ENCODE measurements at regions not wholly inside any gene's neighbourhood (a gene's known extent, or its start where the extent isn't known, plus 50 kb on each side); places are given as distances from the start of the nearest gene placed in this dataset.

GRCh38 chr16:11409398-11409797 lies 64.1 kb downstream of the RMI2 start:
- DNase-seq (ENCODE audit: low spot score) (no peak), ATAC-seq (no peak)
- H3K36me3 ChIP-seq (replicated peaks in 1 of 2; ENCODE audit: control insufficient read depth in 1 of 2, insufficient read depth in 2 of 2, low read length in 2 of 2): no peaks in the 10 kb centered on the region

GRCh38 chr16:11410376-11411058 lies 65.3 kb downstream of the RMI2 start:
- no peaks in the 10 kb centered on the region for H3K9me3 ChIP-seq (ENCODE audit: low read length)
- peaks cover 15 to 31% of the 10 kb centered on the region in 2 experiments for H3K27me3 ChIP-seq (ENCODE audit: control insufficient read depth in 1 of 2, insufficient read depth in 2 of 2, low read length in 2 of 2)
- no peaks in the 10 kb centered on the region for H3K79me2 ChIP-seq (ENCODE audit: insufficient read depth, low read length)
- WGBS (ENCODE audit: low lambda C conversion rate): 37% methylated on average over 11 of the region's 12 CpGs
- no peak overlapping the region for H2AFZ ChIP-seq (ENCODE audit: low read length)
- BruUV-seq (replicated peaks): no TSS peak
- no peak overlapping the region for H3K27ac ChIP-seq (ENCODE audit: extremely low read length, insufficient read depth, low read length)
- CTCF ChIA-PET (ENCODE audit: low intra/inter-chr PET ratio, low total read pairs): no interaction called here
- H3K4me1 ChIP-seq (ENCODE audit: insufficient read depth, low read length): no peaks in the 10 kb centered on the region
- POLR2A ChIA-PET: no interaction called here
- H3K4me2 ChIP-seq (ENCODE audit: low read depth, low read length): no peak overlapping the region
- no peaks in the 10 kb centered on the region for H4K20me1 ChIP-seq (ENCODE audit: insufficient read depth, low read length)
- H3K9ac ChIP-seq (ENCODE audit: insufficient read depth, low read depth, low read length): no peak overlapping the region
- no peak for ATAC-seq
- H3K4me3 ChIP-seq (replicated peaks in 1 of 3; ENCODE audit: insufficient read depth in 1 of 3, low read depth in 2 of 3, low read length in 3 of 3): no peak overlapping the region
- in situ Hi-C loops (cut with HindIII; ENCODE audit: extremely low pct_ligation_motif_present, low pct_unique_long_range_greater_than_20kb) (loop anchor here (25.0 kb wide), 1 partner anchor 102 kb away; no protein-coding TSS in a partner anchor), intact Hi-C loops (cut with micrococcal nuclease; ENCODE audit: unreplicated experiment) (no loop called here)
- no peak for TF ChIP-seq ARNT2 (CRISPR knock-in tag; IDR thresholded peaks at IDR 0.05; ENCODE audit: low read depth)
- TF ChIP-seq HNRNPL (IDR thresholded peaks at IDR 0.05; ENCODE audit: low read depth, low read length): 0 out of 2 replicates have a peak, but pooled peaks have one; percentile 63
- no peaks in the 10 kb centered on the region for H3K36me3 ChIP-seq (replicated peaks in 1 of 2; ENCODE audit: control insufficient read depth in 1 of 2, insufficient read depth in 2 of 2, low read length in 2 of 2)
- FAIRE-seq: no peak
- DNase-seq (ENCODE audit: low spot score): no peak

More at GRCh38 chr16:11409398-11409797, 64.1 kb downstream of the RMI2 start:
- Histone ChIP-seq H3K4me3 (replicated peaks in 1 of 3; ENCODE audit: insufficient read depth in 1 of 3, low read depth in 2 of 3, low read length in 3 of 3) (no peak overlapping the region), H2AFZ (ENCODE audit: low read length) (no peak overlapping the region), H3K27ac (ENCODE audit: extremely low read length, insufficient read depth, low read length) (no peak overlapping the region), H3K79me2 (ENCODE audit: insufficient read depth, low read length) (no peaks in the 10 kb centered on the region), H4K20me1 (ENCODE audit: insufficient read depth, low read length) (no peaks in the 10 kb centered on the region), H3K9ac (ENCODE audit: insufficient read depth, low read depth, low read length) (no peak overlapping the region), H3K27me3 (ENCODE audit: control insufficient read depth in 1 of 2, insufficient read depth in 2 of 2, low read length in 2 of 2) (peaks cover 11 to 28% of the 10 kb centered on the region in 2 experiments), H3K4me2 (ENCODE audit: low read depth, low read length) (no peak overlapping the region), H3K9me3 (ENCODE audit: low read length) (no peaks in the 10 kb centered on the region), H3K4me1 (ENCODE audit: insufficient read depth, low read length) (no peaks in the 10 kb centered on the region)
- no peak for FAIRE-seq
- in situ Hi-C loops (cut with HindIII; ENCODE audit: extremely low pct_ligation_motif_present, low pct_unique_long_range_greater_than_20kb) (loop anchor here (5.0 to 25.0 kb wide), 3 partner anchors 103 to 403 kb away; no protein-coding TSS in a partner anchor), intact Hi-C loops (cut with micrococcal nuclease; ENCODE audit: unreplicated experiment) (loop anchor here (5.0 to 10.0 kb wide), 3 partner anchors 248 to 655 kb away; no protein-coding TSS in a partner anchor)
- 39% methylated on average over 6 of the region's 6 CpGs for WGBS (ENCODE audit: low lambda C conversion rate)
- TF ChIP-seq TOPORS (CRISPR knock-in tag; IDR thresholded peaks at IDR 0.05) (no peak), LCORL (IDR thresholded peaks at IDR 0.05) (no peak), LCORL (CRISPR knock-in tag; IDR thresholded peaks at IDR 0.05) (no peak), KLF13 (CRISPR knock-in tag; IDR thresholded peaks at IDR 0.05) (no peak), ZNF614 (CRISPR knock-in tag; IDR thresholded peaks at IDR 0.05; ENCODE audit: borderline replicate concordance) (no peak)
- POLR2A ChIA-PET: no interaction called here
- CTCF ChIA-PET (ENCODE audit: low intra/inter-chr PET ratio, low total read pairs): no interaction called here
- no TSS peak for BruUV-seq (replicated peaks)

All from HepG2 (cell line).